H1 (cell line): ENCODE measurements at regions not wholly inside any gene's neighbourhood (a gene's known extent, or its start where the extent isn't known, plus 50 kb on each side); places are given as distances from the start of the nearest gene placed in this dataset.

ENCODE experiments used
- ATF2 ChIP-seq: IDR thresholded peaks from 2 replicates; pipeline ENCODE4 v1.6.1; 2012; ENCODE audit warnings: low read length, inconsistent platforms
- EZH2 ChIP-seq: fragments of 200-600 bp; sonication (generic); IDR thresholded peaks from 2 replicates; pipeline ENCODE4 v1.7.1; 2012; ENCODE audit warnings: low read depth, mild to moderate bottlenecking, moderate library complexity, low read length, inconsistent platforms; ENCODE audit not compliant: severe bottlenecking
- KDM4A ChIP-seq: IDR thresholded peaks from one replicate; pipeline ENCODE4 v1.7.1; 2012; ENCODE audit warnings: low read depth, mild to moderate bottlenecking, moderate library complexity, low read length, inconsistent platforms; ENCODE audit not compliant: severe bottlenecking
- MAFK ChIP-seq: IDR thresholded peaks from 2 replicates; pipeline ENCODE4 v1.6.1; 2012; ENCODE audit warnings: low read depth, mild to moderate bottlenecking, improper control_type of control experiment, low read length
- MAX ChIP-seq: IDR thresholded peaks from 2 replicates; pipeline ENCODE4 v1.6.1; 2012; ENCODE audit warnings: inconsistent platforms
- NANOG ChIP-seq: IDR thresholded peaks from 2 replicates; pipeline ENCODE4 v1.6.1; 2011; ENCODE audit warnings: low read length, low read depth, mild to moderate bottlenecking, inconsistent platforms; ENCODE audit not compliant: insufficient read depth, poor library complexity, severe bottlenecking
- ZNF274 ChIP-seq: IDR thresholded peaks from 2 replicates; pipeline ENCODE4 v1.7.0; 2012; ENCODE audit warnings: low read length, borderline replicate concordance; ENCODE audit errors: extremely low read depth

- TF ChIP-seq ATF2 (no peak), ZNF274 (no peak), NANOG (no peak), EZH2 (no peak), KDM4A (no peak), MAX (no peak), MAFK (no peak)
These were observed 596.1 kb downstream of the IRX1 start (continued) for GRCh38 chr5:4191703-4192102.
